GM11168 (cell line): ENCODE measurements at regions not wholly inside any gene's neighbourhood (a gene's known extent, or its start where the extent isn't known, plus 50 kb on each side); places are given as distances from the start of the nearest gene placed in this dataset.

ENCODE experiments used
- in situ Hi-C: fragments of 300-500 bp; cut with MboI; formaldehyde crosslinking; loops from one replicate; pipeline ENCODE4 v1.12.0; 2022; ENCODE audit warnings: low sequenced_read_pairs; ENCODE audit not compliant: unreplicated experiment

DNA sequence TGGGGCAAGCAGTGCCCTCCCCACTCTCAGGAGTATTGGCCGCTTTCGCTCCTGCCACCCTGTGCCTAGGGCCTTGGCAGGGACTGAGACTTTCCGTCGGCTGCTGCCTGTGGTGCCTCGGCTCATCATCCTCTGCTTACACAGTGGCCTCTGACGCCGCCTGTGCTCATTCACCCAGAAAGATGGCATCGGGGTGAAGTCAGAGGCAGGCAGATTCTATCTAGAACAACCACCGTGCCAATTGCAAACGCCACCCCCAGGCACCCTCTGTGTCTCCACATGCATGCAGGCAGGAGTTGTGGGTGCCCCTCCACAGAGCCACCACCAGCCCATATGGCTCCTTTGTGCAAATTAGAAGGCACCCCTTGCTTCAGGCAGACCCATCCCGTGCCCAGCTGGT is 154.2 kb upstream of the GSE1 start:
- in situ Hi-C loops = no loop called here

DNA sequence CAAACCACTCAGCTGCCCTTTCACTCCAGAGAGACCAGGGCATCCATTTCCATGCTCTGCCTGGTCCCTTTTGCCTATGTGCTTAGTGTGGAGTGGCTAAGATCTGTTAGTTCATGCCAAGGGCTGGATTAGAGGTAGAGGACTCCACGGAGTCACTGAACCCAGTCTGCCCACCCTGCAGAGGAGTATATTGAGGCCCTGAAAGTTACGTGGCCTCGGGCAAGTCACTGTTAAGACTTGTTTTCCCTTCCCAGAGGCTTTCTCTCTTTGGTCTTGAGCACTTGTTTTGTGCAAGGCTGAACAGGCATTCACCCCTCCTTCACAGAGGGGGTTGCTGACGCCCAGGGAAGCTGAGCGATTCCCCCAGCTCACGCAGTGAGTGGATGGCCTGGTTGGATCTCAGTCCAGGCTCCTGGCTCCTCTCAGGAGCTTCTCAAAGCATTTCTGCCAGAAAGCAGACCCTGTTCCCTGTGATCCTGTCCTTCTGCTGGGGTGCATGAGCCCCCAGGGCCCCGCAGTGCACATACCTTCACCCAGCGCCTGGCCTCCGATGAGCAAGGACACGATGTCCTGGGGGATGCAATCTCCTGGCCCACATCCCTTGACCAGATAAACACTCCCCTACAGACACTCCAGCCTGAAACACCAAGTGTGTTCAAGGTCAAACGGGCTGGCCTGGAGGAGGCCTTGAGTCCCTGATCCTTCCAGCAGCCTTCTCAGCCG is 153.4 kb upstream of the GSE1 start:
- in situ Hi-C loops = no loop called here

DNA sequence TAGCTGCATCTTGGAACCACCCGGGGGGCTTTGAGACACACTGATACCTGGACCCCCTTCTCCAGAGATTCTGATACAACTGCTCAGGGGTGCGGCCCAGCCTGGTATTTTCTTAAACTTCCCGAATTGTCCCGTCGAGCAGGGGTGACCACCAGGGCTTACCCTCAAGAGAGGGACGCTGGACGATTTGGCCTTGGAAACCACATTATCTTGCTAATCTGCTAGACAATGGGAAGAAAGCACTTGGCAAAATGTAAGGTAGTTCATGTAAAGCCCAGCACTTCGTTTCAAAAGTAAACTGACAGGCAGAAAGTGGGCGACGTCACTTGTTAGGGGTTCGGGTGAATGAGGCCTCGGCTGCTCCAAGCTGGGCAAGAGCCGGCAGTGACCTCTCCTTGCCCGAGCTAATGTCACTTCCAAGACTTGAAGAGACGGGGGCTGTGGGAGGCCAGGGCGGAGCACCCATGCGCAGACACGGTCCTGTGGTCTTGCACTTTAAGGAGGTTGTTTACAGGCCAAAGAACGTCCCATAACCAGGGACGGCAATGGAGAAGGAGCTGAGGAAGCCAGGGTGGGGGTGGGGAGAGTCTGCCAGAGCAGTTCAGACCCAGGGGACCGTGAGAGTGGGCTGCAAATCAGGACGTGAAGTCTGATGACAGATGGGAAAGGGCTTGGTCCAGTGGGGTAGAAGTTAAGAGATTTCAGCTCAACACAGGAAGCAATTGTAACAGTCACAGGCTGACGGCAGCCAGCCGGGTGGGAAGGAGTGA is 152.7 kb upstream of the GSE1 start:
- in situ Hi-C loops = no loop called here

DNA sequence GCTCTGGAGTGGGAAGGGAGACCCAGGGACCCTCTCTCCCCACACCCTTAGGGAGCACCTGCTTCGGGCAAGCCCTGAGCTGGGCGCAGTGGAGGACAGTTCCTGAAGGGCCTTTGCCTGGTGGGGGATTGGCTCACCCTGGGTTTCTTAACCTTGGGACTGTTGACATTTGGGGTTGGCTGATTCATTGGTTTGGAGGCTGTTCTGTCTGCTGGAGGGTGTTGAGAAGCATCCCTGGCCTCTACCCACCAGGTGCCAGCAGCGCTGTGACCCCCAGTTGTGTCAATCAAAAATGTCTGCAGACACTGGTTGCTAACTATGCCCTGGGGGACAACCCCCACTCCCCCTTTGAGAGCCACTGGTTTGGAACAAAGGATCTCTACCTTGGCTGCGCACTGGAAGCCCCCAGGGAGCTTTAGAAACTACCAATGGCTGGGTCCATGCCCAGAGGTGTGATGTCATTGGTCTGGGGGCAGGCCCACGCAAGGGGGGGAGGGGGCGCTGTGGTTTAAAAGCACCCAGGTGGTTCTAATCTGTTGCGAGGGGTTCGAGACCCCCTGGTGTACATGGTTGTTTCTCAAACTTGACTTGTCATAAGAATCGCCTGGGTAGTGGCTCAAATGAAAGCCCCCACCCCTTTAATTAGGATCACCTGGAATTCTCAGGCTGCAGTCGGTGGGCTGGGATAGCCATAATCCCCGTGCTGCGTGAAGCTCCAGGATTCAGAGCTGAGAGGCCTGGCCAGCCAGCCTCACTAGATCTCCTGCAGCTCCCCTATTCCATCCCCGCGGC is 151.9 kb upstream of the GSE1 start:
- in situ Hi-C loops = no loop called here

DNA sequence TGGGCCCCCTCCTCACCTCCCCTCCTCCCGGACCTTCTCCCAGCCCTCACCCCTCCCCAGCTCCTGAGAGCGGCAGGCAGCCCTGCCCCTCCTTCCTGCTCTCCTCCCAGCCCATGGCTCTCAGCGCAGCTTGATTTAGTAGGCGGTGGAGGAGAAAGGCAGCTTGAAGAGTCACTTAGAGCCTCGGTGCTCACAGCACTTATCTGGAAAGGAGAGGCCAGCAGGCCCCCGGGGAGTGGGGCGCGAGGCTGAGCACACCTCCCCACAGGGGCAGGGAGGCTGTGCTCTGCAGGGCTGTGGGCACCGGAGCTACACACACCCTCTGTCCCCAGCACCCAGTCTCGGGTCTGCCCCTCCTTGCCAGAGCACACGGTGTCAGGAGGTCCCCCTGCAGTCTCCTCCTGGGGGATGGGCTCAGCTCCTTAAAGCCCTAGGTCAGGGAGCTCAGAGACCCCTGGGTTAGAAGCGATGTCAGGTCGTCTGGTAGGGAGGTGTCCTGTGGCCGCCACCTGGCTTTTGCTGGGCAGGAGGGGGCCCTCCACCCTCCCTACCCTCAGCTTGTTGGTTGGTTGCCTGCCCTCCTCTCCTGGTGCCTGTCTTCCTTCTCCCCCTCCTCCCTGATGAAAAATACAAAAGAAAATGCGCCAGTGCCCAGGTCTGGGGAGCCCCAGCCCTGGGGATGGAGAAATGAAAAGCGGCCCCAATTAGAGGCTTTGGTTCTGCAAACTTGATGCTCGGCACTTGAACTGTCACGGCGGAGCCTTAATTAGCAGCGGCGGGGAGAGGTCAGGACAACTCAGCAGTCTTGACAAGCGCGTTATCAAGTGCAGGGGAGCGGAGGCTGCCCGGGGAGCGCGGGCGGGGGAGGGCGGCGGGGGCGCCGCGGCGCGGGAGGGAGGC is 151.1 kb upstream of the GSE1 start:
- in situ Hi-C loops = no loop called here

DNA sequence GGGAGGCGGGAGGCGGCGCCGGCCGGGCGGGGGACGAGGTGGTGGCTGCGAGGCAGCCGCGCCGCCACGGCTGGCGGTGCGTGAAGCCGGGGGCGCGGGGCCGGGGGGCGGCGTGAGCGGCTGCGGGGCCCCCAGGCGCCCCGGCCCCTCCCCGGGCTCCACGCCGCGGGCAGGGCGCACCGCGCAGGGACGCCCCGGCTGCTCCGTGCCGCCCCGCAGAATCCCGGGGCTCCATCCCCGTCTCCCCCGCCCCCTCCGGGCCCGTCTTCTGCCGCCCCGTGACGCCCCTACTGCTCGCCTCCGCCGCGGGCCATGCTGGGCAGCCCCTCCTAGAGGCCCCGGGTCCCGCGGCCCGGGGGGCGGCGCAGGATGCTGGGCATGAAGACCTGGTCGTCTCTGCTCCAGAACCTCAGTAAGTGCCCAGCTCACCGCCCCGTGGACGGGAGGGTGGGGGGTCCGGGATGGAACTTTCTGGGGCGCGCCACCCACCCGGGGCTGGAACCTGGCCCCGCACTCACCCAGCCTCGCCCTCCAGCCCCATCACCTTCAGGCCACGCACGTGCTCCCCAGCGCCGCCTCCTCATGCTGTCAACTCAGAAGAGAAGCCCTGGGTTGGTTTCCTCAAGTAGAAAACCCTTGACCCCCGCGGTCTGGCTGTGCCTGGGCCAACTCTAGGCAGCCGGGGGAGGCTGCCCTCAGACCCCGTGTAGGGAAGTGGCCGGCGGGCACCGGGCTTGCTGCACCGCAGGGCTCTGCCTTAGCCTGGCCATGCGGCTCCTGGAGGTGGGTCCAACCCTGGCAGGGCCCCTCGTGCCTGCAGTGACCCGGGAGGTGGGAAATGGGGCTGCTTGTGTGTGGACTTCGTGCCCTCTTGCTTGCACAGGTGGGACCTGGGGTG is 150.2 kb upstream of the GSE1 start:
- in situ Hi-C loops = no loop called here

DNA sequence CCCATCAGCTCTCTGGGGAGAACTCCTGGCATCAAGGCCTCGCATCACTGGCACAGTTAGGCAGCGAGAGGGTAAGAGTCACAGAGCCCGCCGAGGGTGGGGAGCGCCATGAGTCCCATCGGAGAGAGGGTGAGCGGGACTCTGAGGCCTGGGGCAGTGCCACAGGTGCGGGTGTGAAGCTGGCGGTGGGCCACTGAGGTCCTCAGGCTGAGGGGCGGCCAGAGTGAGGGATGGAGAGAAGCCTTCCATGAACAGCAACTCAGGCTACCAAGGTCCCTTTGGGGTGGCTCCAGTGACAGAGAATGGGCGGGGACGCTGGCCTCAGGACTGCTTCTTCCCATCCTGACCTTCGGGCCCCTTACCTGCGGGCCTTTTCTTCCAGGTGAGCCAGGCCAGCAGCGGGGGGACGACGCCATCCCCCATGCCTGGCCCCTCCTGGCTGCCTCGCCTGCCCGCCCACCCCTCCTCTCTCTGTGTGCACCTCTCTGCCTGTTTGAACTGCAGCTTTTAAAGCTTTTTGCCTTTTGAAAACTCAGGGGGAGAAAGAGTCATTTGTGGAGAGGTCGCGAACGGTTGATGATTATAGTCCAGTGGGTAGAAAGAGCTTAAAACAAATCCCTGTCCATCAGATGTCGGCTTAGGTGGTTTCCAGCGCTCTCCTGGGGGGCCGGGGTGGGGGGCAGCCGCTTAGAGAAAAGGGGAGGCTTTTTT is 149.3 kb upstream of the GSE1 start:
- in situ Hi-C loops = no loop called here

DNA sequence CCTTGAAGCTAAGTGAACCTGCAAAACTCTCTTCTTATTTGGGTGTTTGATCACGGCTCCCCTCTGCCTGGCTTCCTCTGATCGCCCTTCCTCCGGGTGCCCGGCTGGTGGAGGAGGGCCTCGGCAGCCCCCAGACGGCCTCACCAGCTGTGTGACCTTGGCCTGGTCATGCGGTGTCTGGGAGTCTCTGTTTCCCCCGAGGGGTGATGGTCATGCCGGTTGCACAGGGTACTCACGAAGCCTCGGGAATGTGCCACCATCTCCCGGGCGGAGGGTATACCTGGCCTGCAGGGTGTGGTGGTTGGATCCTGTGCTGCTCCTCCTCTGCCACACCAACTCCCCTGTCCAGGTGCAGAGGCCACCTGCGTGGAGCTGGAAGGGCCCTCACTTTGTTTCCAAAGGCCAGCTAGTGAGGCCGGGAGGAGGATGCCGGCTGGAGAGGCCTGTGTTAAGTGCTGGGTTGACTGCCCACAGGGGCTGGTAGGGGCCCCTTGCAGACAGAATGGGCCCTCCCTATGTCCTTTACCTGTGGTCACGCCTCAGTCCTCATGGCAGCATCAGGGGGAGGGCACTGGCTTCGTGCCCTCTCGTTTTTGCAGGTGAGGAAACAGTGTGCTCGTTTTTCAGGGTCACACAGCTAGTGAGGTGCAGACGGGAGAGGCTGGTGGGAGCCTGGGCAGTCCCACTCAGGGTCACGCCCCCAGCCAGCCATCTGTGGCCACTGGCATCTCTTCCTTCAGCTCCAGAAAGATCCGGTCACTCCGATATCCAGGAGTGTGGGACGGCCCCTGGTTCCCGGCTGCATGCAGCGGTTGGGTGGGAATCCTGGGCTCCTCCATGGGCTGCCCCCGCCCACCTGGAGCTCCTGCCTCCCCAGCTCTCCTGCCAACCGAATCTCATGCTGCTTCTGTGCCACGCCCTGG is 148.5 kb upstream of the GSE1 start:
- in situ Hi-C loops = no loop called here

DNA sequence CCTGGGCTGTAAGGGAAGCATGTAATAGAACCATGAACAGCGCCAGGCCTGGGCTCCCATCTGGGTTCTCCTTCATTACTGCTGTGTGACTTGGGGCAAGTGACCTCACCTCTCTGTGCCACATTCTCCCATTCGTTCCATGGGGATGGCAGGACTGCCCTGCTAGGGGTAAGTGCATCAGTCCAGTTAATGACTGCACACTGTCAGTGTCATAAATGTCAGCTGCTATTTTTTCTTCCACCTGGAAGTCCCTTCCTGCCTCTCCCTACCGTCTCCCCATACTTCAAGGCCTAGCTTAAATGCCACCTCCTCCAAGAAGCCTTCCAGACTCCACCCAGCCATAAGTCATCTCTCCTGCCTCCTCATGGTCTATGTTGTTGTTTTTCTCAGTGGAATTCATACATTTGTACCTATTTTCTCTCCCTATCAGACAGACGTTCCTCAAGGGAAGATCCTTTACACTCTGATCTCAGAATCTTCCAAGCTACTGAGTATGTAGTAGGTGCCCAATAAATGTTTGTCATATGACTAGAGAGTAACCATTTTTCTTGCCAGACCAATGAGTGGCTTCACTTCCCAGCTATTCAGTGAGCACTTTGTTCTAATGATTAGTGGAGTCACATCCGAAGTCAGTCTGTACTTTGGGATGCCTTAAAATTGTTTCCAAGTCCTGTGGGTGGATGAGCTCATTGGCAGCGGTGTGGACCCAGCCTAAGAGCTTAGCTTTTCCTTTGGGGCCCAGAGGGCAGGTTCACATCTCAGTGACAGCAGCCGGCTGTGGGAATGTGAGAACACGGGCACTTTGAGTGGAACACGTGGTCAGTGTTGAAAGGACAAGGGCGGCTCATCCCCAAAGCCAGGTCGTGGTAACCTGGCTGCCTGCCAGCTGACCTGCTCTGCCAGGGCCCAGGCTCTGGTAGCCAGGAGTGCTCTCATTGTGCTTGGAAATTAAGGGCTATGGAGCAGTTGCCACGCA is 147.5 kb upstream of the GSE1 start:
- in situ Hi-C loops = no loop called here

DNA sequence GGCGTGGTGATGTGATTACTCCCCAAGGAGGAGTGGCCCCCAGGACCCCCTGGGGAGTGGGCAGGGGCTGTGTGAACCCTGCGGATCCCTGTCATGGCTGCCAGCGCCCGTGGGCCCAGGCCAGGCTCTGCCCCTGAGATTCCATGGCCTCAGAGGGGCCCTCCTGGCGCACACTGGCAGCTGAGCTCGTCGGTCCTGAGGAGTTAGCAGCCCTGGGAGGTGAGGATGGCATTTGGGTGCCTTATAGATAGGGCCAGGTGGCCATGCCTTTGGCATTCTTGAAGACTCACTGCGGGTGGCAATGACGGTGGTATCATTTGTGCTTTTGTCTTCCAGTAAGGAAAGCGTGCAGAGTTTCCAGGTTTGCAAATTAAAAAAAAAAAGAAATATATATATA is 146.8 kb upstream of the GSE1 start:
- in situ Hi-C loops = no loop called here

DNA sequence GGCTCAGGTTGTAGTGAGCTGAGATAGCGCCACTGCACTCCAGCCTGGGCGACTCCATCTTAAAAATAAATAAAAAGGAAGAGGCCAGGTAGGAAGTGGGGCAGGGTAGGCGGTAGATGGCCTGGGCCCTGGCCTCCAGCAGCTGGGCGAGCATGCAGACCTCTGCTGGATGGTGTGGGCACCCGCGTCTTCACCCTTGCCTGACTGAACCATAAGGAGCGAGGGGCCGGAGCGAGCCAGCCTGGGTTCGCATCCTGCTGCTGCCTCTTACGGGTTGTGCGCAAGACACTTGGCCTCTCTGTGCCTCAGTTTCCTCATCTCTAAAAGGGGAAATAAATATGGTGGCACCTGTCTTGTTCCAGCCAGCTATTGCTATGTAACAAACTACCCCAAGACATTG is 146.1 kb upstream of the GSE1 start:
- in situ Hi-C loops = no loop called here

DNA sequence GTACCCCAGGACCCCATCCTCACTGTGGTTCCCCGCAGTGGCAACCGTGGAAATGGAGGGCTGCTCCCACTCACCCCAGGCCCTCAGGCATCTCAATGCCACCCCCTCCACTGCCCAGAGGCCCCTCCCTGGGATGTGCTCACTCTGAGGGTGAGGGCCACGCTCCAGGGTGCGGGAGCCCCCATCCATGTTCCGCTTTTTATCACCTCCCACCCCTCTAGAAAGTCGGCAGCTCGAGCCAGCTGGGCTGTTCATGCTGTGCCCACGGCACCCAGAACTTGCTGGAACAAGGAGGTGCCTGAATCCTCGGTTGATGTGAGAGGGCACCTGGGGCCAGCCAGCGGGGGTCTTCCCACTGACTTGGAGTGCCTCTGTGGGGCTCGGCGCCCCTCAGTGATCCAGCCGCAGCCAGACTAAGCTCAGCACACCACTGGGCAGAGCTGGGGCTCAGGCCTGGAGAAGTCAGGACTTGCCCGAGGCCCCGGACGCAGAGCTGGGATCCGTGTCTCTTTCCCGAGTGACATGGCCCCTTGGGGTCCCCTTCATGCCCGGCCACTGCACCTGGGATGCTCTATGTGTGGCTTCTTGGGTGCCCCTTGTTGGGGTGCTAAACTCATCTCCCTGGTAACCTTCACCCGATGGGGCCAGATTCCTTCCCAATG is 143.1 kb upstream of the GSE1 start:
- in situ Hi-C loops = no loop called here

DNA sequence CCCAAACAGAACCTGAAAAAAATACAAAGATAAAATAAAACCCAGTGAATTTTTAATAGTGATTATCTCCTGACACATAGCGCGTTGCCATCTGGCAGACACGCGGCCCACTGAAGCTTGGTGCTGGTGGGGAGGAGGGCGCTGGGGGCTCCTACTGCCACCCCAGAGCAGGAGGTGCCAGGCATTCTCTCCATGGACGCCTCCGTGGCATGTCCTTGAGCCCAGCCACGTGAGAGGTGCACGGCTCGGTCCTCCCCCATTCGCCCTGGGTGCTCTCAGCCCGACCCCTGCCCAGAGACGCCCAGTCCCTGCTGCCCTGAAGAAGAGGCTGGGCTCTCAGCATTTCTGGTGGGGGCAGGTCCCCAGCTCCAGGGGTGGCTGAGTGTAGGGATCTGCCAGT is 142.2 kb upstream of the GSE1 start:
- in situ Hi-C loops = no loop called here

DNA sequence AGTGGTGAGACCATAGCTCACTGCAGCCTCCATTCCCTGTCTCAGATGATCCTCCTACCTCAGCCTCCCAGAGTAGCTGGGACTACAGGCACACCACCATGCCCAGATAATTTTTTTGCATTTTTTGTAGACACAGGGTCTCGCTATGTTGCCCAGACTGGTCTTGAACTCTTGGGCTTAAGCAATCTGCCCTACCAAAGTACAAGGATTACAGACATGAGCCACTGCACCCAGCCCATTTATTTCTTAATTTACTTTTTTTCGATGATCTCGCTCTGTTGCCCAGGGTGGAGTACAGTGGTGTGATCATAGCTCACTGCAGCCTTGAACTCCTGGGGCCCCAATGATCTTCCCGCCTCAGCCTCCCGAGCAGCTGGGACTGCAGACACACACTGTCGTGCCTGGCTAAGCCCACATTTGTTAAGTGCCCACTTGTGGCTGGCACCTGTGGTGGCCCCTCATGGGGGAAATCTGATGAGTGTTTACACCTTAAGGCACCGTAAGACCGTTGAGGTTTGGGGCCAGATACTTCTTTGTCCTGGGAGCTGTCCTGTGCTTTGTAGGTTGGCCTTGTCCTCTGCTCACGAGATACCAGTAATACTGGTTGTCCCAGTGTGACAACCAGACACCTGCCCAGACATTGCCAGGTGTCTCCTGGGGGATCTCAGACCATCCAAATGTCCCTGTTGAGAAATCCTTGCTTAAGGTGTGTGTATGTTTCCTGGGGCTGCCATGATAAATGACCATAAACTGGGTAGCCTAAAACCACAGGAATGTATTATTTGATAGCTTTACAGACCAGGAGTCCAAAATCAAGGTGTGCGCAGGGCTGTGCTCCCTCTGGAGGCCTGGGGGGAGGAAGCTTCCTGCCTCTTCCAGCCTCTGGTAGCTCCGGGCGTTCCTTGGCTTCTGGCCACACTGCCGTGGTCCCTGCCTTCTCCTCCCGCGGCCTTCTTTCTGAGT is 141.4 kb upstream of the GSE1 start:
- in situ Hi-C loops = no loop called here

DNA sequence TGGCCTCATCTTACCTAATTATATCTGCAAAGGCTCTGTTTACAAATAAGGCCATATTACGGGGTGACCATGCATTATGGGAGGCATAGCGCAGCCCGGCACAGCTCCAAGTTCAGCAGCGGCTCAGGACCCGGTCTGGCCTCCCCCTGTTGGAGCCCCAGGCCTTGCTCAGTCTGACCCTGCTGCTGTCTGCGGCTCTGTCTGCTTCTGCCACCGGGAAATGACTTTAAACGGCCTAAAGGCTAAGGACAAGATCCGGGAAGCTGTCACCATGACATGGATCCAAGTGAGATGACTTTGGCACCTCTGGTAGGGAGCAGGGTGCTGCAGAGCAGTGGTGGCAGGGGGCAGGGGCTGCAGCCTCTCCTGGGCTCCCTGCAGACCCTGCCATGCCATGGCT is 140.6 kb upstream of the GSE1 start:
- in situ Hi-C loops = no loop called here
